ENCODE measurements at regions not wholly inside any gene's neighbourhood (a gene's known extent, or its start where the extent isn't known, plus 50 kb on each side); places are given as distances from the start of the nearest gene placed in this dataset.

- DNase-seq (ENCODE audit: extremely low spot score): no peak
- POLR2A ChIA-PET: no interaction called here
- TF ChIP-seq TARDBP (IDR thresholded peaks at IDR 0.05): no peak
- TF ChIP-seq SUZ12 (IDR thresholded peaks at IDR 0.05): no peak
- TF ChIP-seq ARNT (IDR thresholded peaks at IDR 0.05): no peak
- no peak for TF ChIP-seq ELF4 (IDR thresholded peaks at IDR 0.05)
- TF ChIP-seq LEF1 (IDR thresholded peaks at IDR 0.05; ENCODE audit: borderline replicate concordance): no peak
- no peak for TF ChIP-seq NFRKB (IDR thresholded peaks at IDR 0.05)
- TF ChIP-seq BHLHE40 (IDR thresholded peaks at IDR 0.05; ENCODE audit: borderline replicate concordance): no peak
- TF ChIP-seq SP1 (IDR thresholded peaks at IDR 0.05): no peak
- no peak for TF ChIP-seq FOXA1 (IDR thresholded peaks at IDR 0.05)
- TF ChIP-seq L3MBTL2 (conservative IDR thresholded peaks at IDR 0.05): no peak
- no peak for TF ChIP-seq ZNF384 (IDR thresholded peaks at IDR 0.05)
- no peak for TF ChIP-seq CTBP1 (IDR thresholded peaks at IDR 0.05; ENCODE audit: borderline replicate concordance)
- TF ChIP-seq FOXK2 (IDR thresholded peaks at IDR 0.05): no peak
- TF ChIP-seq HDGF (IDR thresholded peaks at IDR 0.05; ENCODE audit: borderline replicate concordance): no peak
- TF ChIP-seq FOXM1 (IDR thresholded peaks at IDR 0.05; ENCODE audit: borderline replicate concordance): no peak
- TF ChIP-seq, protein P1, sequence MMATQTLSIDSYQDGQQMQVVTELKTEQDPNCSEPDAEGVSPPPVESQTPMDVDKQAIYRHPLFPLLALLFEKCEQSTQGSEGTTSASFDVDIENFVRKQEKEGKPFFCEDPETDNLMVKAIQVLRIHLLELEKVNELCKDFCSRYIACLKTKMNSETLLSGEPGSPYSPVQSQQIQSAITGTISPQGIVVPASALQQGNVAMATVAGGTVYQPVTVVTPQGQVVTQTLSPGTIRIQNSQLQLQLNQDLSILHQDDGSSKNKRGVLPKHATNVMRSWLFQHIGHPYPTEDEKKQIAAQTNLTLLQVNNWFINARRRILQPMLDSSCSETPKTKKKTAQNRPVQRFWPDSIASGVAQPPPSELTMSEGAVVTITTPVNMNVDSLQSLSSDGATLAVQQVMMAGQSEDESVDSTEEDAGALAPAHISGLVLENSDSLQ (IDR thresholded peaks at IDR 0.05): no peak
- CTCF ChIA-PET: no interaction called here
Observed at GRCh38 chr18:14940735-14941134, 192.8 kb downstream of the ANKRD30B start.

DNA sequence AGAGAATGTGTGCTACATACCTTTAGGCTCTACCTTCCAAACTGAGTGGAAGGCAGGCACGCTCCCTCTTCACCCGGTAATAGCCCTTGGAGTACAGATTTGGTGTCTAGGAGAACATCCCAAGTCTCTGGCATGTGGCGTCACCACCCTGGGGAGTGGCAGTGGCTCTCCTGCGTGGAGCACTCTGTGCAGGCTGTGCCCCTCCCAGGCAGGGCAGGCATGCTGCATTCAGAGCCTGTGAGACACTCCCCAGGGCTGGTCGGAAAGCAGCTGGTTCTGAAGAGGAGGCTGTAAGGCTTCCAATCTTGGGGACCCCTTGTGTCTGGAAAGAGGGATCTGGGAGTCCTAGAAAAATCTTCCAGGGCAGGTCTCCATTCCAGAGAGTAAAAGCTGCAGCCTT, 193.3 kb downstream of the ANKRD30B start:
- POLR2A ChIA-PET: no interaction called here
- CTCF ChIA-PET: no interaction called here
- no peak for TF ChIP-seq LEF1 (IDR thresholded peaks at IDR 0.05; ENCODE audit: borderline replicate concordance)
- TF ChIP-seq HDGF (IDR thresholded peaks at IDR 0.05; ENCODE audit: borderline replicate concordance): no peak
- no peak for TF ChIP-seq BHLHE40 (IDR thresholded peaks at IDR 0.05; ENCODE audit: borderline replicate concordance)
- TF ChIP-seq FOXK2 (IDR thresholded peaks at IDR 0.05): no peak
- TF ChIP-seq ZNF384 (IDR thresholded peaks at IDR 0.05): no peak
- TF ChIP-seq SUZ12 (IDR thresholded peaks at IDR 0.05): no peak
- no peak for TF ChIP-seq FOXA1 (IDR thresholded peaks at IDR 0.05)
- no peak for TF ChIP-seq SP1 (IDR thresholded peaks at IDR 0.05)
- TF ChIP-seq FOXM1 (IDR thresholded peaks at IDR 0.05; ENCODE audit: borderline replicate concordance): no peak
- TF ChIP-seq ELF4 (IDR thresholded peaks at IDR 0.05): no peak
- no peak for TF ChIP-seq NFRKB (IDR thresholded peaks at IDR 0.05)
- TF ChIP-seq, protein P1 (IDR thresholded peaks at IDR 0.05): no peak
- TF ChIP-seq ARNT (IDR thresholded peaks at IDR 0.05): no peak
- no peak for TF ChIP-seq CTBP1 (IDR thresholded peaks at IDR 0.05; ENCODE audit: borderline replicate concordance)
- no peak for TF ChIP-seq TARDBP (IDR thresholded peaks at IDR 0.05)

GRCh38 chr18:14941792-14942191, 193.8 kb downstream of the ANKRD30B start:
- CTCF ChIA-PET: no interaction called here
- no peak for TF ChIP-seq ELF4 (IDR thresholded peaks at IDR 0.05)
- no peak for TF ChIP-seq SUZ12 (IDR thresholded peaks at IDR 0.05)
- TF ChIP-seq L3MBTL2 (conservative IDR thresholded peaks at IDR 0.05): no peak
- TF ChIP-seq, protein P1 (IDR thresholded peaks at IDR 0.05): no peak
- no peak for TF ChIP-seq HDGF (IDR thresholded peaks at IDR 0.05; ENCODE audit: borderline replicate concordance)
- no peak for TF ChIP-seq CTBP1 (IDR thresholded peaks at IDR 0.05; ENCODE audit: borderline replicate concordance)
- TF ChIP-seq TARDBP (IDR thresholded peaks at IDR 0.05): no peak
- TF ChIP-seq FOXM1 (IDR thresholded peaks at IDR 0.05; ENCODE audit: borderline replicate concordance): no peak
- no peak for TF ChIP-seq SP1 (IDR thresholded peaks at IDR 0.05)

More for the DNA sequence above, 193.3 kb downstream of the ANKRD30B start:
- DNase-seq (ENCODE audit: extremely low spot score): no peak

DNA sequence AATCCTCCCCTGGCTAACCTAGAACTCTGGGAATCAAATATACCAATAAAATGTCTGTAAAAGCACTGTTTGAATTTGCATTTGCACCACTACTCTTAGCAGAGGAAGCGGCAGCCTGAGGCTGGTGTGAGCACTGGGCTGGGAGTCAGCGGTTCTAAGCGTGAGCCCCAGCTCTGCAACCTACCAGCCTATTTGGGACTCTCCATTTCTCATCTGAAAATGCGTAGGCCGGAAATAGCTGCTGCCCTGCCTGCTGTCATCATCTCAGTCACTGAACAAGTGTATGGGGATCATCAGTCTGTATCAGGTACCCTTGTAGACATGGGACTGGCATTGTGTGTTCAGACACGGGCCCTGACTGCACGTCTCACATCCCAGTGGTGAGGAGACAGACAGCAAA, 194.3 kb downstream of the ANKRD30B start:
- TF ChIP-seq ZNF384 (IDR thresholded peaks at IDR 0.05) (no peak), FOXM1 (IDR thresholded peaks at IDR 0.05; ENCODE audit: borderline replicate concordance) (no peak), ARNT (IDR thresholded peaks at IDR 0.05) (no peak)
- TF ChIP-seq, protein P1 (IDR thresholded peaks at IDR 0.05): no peak
- ChIA-PET CTCF (no interaction called here), POLR2A (no interaction called here)
- DNase-seq (ENCODE audit: extremely low spot score): no peak

More at GRCh38 chr18:14941792-14942191, 193.8 kb downstream of the ANKRD30B start:
- DNase-seq (ENCODE audit: extremely low spot score): no peak
- POLR2A ChIA-PET: no interaction called here

DNA sequence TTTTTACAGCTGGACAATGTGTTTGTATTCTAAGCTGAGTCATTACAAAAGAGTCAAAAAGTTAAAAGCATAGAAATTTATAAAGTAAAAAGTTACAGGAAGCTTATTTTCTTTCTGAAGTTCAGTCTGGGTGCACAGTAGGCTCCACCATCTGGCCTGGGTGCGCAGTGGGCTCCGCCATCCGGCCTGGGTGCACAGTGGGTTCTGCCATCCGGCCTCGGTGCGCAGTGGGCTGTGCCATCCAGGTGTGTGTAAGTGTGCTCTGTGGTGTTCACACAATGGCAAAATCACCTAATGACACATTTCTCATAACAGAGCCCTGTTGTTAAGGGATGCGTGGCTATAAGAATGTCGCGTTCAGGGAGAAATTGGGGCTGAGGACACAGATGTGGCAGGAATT, 195.5 kb downstream of the ANKRD30B start:
- CTCF ChIA-PET: interaction anchor here (0.6 kb wide), 1 partner anchor 46 kb away, joined by 6 read pairs; no protein-coding TSS in a partner anchor
- DNase-seq (ENCODE audit: extremely low spot score): no peak
- TF ChIP-seq, protein P1 (IDR thresholded peaks at IDR 0.05): no peak
- no peak for TF ChIP-seq SUZ12 (IDR thresholded peaks at IDR 0.05)
- TF ChIP-seq LEF1 (IDR thresholded peaks at IDR 0.05; ENCODE audit: borderline replicate concordance): no peak
- TF ChIP-seq CTBP1 (IDR thresholded peaks at IDR 0.05; ENCODE audit: borderline replicate concordance): no peak
- no peak for TF ChIP-seq FOXA1 (IDR thresholded peaks at IDR 0.05)
- TF ChIP-seq NFRKB (IDR thresholded peaks at IDR 0.05): no peak
- no peak for TF ChIP-seq ARNT (IDR thresholded peaks at IDR 0.05)
- no peak for TF ChIP-seq TARDBP (IDR thresholded peaks at IDR 0.05)
- TF ChIP-seq L3MBTL2 (conservative IDR thresholded peaks at IDR 0.05): no peak
- no peak for TF ChIP-seq FOXM1 (IDR thresholded peaks at IDR 0.05; ENCODE audit: borderline replicate concordance)
- TF ChIP-seq ELF4 (IDR thresholded peaks at IDR 0.05): no peak
- TF ChIP-seq BHLHE40 (IDR thresholded peaks at IDR 0.05; ENCODE audit: borderline replicate concordance): no peak
- POLR2A ChIA-PET: no interaction called here
